Astrocyte (in vitro differentiated cells and primary cell): ENCODE measurements at regions not wholly inside any gene's neighbourhood (a gene's known extent, or its start where the extent isn't known, plus 50 kb on each side); places are given as distances from the start of the nearest gene placed in this dataset.
"Not testable (repeated sequence)": the region's sequence is repeated elsewhere in the genome, so short reads cannot be mapped to it uniquely, and the experiment has no call there.

Experiments
- DNase-seq: peaks from one replicate; pipeline ENCODE4 v3.0.0-alpha.2; 2010; ENCODE audit warnings: low read depth
- FAIRE-seq: peaks from 2 replicates; lab custom pipeline; 2011; peaks lifted over from hg19 to GRCh38; lab: Jason Lieb, UNC
- H2AFZ ChIP-seq: 2 replicates; pipeline ENCODE4 v1.6.0; 2012; ENCODE audit warnings: low read depth, low read length, inconsistent platforms
- H3K27ac ChIP-seq: 2 replicates; pipeline ENCODE4 v1.5.1; 2011; ENCODE audit warnings: low read depth, low read length, inconsistent platforms
- H3K27me3 ChIP-seq: 2 replicates; pipeline ENCODE4 v1.6.0; 2011; ENCODE audit warnings: low read length, inconsistent platforms; ENCODE audit not compliant: insufficient read depth
- H3K36me3 ChIP-seq: 2 replicates; pipeline ENCODE4 v1.5.1; 2011; ENCODE audit warnings: low read length, inconsistent platforms; ENCODE audit not compliant: insufficient read depth
- H3K4me1 ChIP-seq: 2 replicates; pipeline ENCODE4 v1.5.1; 2011; ENCODE audit warnings: low read length, inconsistent platforms; ENCODE audit not compliant: insufficient read depth
- H3K4me2 ChIP-seq: 2 replicates; pipeline ENCODE4 v1.6.0; 2012; ENCODE audit warnings: low read length, inconsistent platforms
- H3K4me3 ChIP-seq: 2 replicates; pipeline ENCODE4 v1.5.1; 2011; ENCODE audit warnings: low read depth, mild to moderate bottlenecking, low read length, inconsistent platforms; ENCODE audit not compliant: insufficient read depth
- H3K79me2 ChIP-seq: 2 replicates; pipeline ENCODE4 v1.6.0; 2012; ENCODE audit warnings: mild to moderate bottlenecking, low read length, inconsistent platforms; ENCODE audit not compliant: insufficient read depth
- H3K9ac ChIP-seq: 2 replicates; pipeline ENCODE4 v1.6.0; 2012; ENCODE audit warnings: mild to moderate bottlenecking, low read length, inconsistent platforms
- H3K9me3 ChIP-seq: 2 replicates; pipeline ENCODE4 v1.5.1; 2012; ENCODE audit warnings: low read depth, mild to moderate bottlenecking, low read length, inconsistent platforms; ENCODE audit not compliant: insufficient read depth
- H4K20me1 ChIP-seq: 2 replicates; pipeline ENCODE4 v1.6.0; 2012; ENCODE audit warnings: low read length, inconsistent platforms; ENCODE audit not compliant: insufficient read depth
- H3K27ac Mint-ChIP-seq: one replicate; pipeline ENCODE4 v1.8.0; 2021; ENCODE audit warnings: mild to moderate bottlenecking, mixed read lengths; ENCODE audit not compliant: unreplicated experiment
- H3K27me3 Mint-ChIP-seq: one replicate; pipeline ENCODE4 v1.8.0; 2021; ENCODE audit warnings: low read depth, mixed read lengths; ENCODE audit not compliant: unreplicated experiment
- H3K36me3 Mint-ChIP-seq: one replicate; pipeline ENCODE4 v1.8.0; 2021; ENCODE audit warnings: low read depth, mixed read lengths; ENCODE audit not compliant: unreplicated experiment
- H3K4me1 Mint-ChIP-seq: one replicate; pipeline ENCODE4 v1.8.0; 2021; ENCODE audit warnings: low read depth, mixed read lengths; ENCODE audit not compliant: unreplicated experiment
- H3K4me3 Mint-ChIP-seq: one replicate; pipeline ENCODE4 v1.8.0; 2021; ENCODE audit warnings: mild to moderate bottlenecking, moderate library complexity, mixed read lengths; ENCODE audit not compliant: unreplicated experiment
- H3K9me3 Mint-ChIP-seq: one replicate; pipeline ENCODE4 v1.8.0; 2021; ENCODE audit warnings: mild to moderate bottlenecking, mixed read lengths; ENCODE audit not compliant: unreplicated experiment

DNA sequence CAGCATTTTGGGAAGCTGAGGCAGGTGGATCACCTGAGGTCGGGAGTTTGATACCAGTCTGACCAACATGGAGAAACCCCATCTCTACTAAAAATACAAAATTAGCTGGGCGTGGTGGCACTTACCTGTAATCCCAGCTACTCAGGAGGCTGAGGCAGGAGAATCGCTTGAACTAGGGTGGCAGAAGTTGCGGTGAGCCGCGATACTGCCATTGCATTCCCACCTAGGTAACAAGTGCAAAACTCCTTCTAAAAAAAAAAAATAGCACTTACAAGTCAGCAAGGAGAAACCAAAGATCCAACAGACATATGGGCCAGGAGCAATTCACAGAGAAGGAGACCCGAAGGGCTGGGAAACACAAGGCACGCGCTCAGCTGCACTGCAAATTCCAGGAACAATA, 3951.3 kb upstream of the OR11H1 start:
- not testable (repeated sequence) for H3K27ac ChIP-seq, H3K9ac ChIP-seq, H3K4me3 ChIP-seq, H3K4me1 ChIP-seq, H3K27me3 ChIP-seq, H3K4me2 ChIP-seq, H3K36me3 Mint-ChIP-seq, H3K27me3 Mint-ChIP-seq, H3K4me1 Mint-ChIP-seq, H3K4me3 Mint-ChIP-seq, FAIRE-seq, DNase-seq, H3K27ac Mint-ChIP-seq, H3K79me2 ChIP-seq, H2AFZ ChIP-seq, H3K36me3 ChIP-seq, H4K20me1 ChIP-seq
- H3K9me3 Mint-ChIP-seq = peaks cover 32% of the 10 kb centered on the region
- H3K9me3 ChIP-seq = peaks cover 16% of the 10 kb centered on the region

DNA sequence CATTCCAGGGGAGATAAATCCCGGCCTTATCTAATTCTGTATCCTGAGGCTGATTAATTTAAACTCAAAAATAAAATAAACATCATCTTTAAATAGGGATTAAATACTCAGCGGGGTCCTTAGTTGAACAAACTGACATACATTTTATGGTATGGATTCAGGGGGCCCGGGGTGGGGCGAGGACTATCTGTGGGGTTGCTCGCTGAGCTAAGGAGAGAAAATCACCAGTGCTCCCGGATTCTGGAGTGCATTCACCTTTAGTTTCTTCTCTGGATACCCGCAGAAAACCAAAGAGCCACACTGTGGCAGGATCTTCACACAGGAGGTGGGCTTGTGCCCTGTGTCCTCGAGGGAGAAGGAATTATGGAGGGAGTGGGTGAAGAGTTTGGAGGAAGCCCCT, 3949.9 kb upstream of the OR11H1 start:
- not testable (repeated sequence) for H3K27me3 Mint-ChIP-seq, H2AFZ ChIP-seq, H3K36me3 Mint-ChIP-seq, H3K27me3 ChIP-seq, H3K4me3 ChIP-seq, H4K20me1 ChIP-seq, H3K36me3 ChIP-seq, H3K79me2 ChIP-seq, H3K4me3 Mint-ChIP-seq, DNase-seq, H3K4me2 ChIP-seq, H3K4me1 ChIP-seq, H3K9ac ChIP-seq, H3K27ac ChIP-seq, H3K4me1 Mint-ChIP-seq, H3K27ac Mint-ChIP-seq, FAIRE-seq
- H3K9me3 Mint-ChIP-seq = peaks cover 24% of the 10 kb centered on the region
- H3K9me3 ChIP-seq = peaks cover 16% of the 10 kb centered on the region

- H3K4me3 ChIP-seq, DNase-seq, H3K27ac ChIP-seq, H3K27me3 Mint-ChIP-seq, H3K4me3 Mint-ChIP-seq, H3K4me1 ChIP-seq, H3K4me1 Mint-ChIP-seq, H3K79me2 ChIP-seq, H3K36me3 ChIP-seq, H3K27me3 ChIP-seq, FAIRE-seq, H3K9ac ChIP-seq, H3K27ac Mint-ChIP-seq, H4K20me1 ChIP-seq, H2AFZ ChIP-seq, H3K4me2 ChIP-seq, H3K36me3 Mint-ChIP-seq: not testable (repeated sequence)
- H3K9me3 Mint-ChIP-seq = peaks cover 20% of the 10 kb centered on the region
- peaks cover 16% of the 10 kb centered on the region for H3K9me3 ChIP-seq
These were observed 3949.4 kb upstream of the OR11H1 start for GRCh38 chr22:11578551-11578950.

- H3K27me3 ChIP-seq, H3K4me1 Mint-ChIP-seq, H3K79me2 ChIP-seq, H3K27me3 Mint-ChIP-seq, H3K4me3 Mint-ChIP-seq, H2AFZ ChIP-seq, H3K4me1 ChIP-seq, H3K9ac ChIP-seq, H3K27ac Mint-ChIP-seq, H3K9me3 ChIP-seq, H3K4me3 ChIP-seq, DNase-seq, H3K4me2 ChIP-seq, FAIRE-seq, H3K36me3 Mint-ChIP-seq, H3K9me3 Mint-ChIP-seq, H3K36me3 ChIP-seq, H3K27ac ChIP-seq, H4K20me1 ChIP-seq: not testable (repeated sequence)
These were observed 3945.9 kb upstream of the OR11H1 start for GRCh38 chr22:11582048-11582447.

DNA sequence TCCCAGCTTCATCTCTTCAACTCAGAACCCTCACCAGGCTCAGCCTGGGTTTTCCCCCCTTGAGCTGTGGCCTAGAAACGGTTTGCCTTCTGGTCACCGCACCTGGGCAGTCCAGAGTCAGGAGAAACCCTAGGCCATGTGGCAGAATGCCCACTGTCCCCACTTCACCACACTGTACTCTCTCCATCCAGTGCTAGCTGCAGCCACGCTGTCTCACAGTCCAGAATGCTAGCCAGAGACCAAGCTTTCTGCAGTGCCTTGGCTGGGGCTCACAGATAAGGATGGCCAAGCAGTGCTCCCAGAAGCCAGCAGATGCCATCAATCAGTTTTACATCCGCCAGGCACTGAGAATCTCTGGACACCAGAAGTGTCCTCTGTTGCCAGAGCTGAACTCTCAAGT, 3943.8 kb upstream of the OR11H1 start:
- not testable (repeated sequence) for H3K27ac Mint-ChIP-seq, H3K4me3 Mint-ChIP-seq, H2AFZ ChIP-seq, H3K9ac ChIP-seq, H3K4me2 ChIP-seq, H3K36me3 ChIP-seq, H3K27me3 ChIP-seq, H3K4me1 ChIP-seq, H3K9me3 Mint-ChIP-seq, H4K20me1 ChIP-seq, H3K4me1 Mint-ChIP-seq, H3K9me3 ChIP-seq, DNase-seq, FAIRE-seq, H3K36me3 Mint-ChIP-seq, H3K79me2 ChIP-seq, H3K27ac ChIP-seq, H3K27me3 Mint-ChIP-seq, H3K4me3 ChIP-seq

DNA sequence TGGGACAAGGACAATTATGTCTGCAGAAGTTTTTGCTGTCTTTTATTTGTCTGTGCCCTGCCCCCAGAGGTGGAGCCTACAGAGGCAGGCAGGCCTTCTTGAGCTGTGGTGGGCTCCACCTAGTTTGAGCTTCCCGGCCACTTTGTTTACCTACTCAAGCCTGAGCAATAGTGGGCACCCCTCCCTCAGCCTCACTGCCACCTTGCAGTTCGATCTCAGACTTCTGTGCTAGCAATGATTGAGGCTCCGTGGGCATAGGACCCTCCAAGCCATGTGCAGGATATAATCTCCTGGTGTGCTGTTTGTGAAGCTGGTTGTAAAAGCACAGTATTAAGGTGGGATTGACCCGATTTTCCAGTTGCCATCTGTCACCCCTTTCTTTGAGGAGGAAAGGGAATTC, 3933.4 kb upstream of the OR11H1 start:
- not testable (repeated sequence) for H3K4me3 ChIP-seq, H3K36me3 ChIP-seq, H3K4me1 Mint-ChIP-seq, H3K9me3 ChIP-seq, H3K79me2 ChIP-seq, FAIRE-seq, H3K27ac ChIP-seq, H3K27ac Mint-ChIP-seq, H3K4me2 ChIP-seq, H3K27me3 ChIP-seq, H4K20me1 ChIP-seq, H3K4me3 Mint-ChIP-seq, DNase-seq, H3K9ac ChIP-seq, H3K36me3 Mint-ChIP-seq, H2AFZ ChIP-seq, H3K27me3 Mint-ChIP-seq, H3K4me1 ChIP-seq
- H3K9me3 Mint-ChIP-seq = peaks cover 22% of the 10 kb centered on the region
